GM04503 (cell line): ENCODE measurements at regions not wholly inside any gene's neighbourhood (a gene's known extent, or its start where the extent isn't known, plus 50 kb on each side); places are given as distances from the start of the nearest gene placed in this dataset.
"Not testable (repeated sequence)": the region's sequence is repeated elsewhere in the genome, so short reads cannot be mapped to it uniquely, and the experiment has no call there.

Experiments
- DNase-seq: peaks from one replicate; pipeline ENCODE4 v3.0.0-alpha.2; 2012; ENCODE audit warnings: low read depth

GRCh38 chrX:132302687-132303086 is 83.4 kb upstream of the RAP2C start:
- not testable (repeated sequence) for DNase-seq

- no peak for DNase-seq
Observed at GRCh38 chrX:132294776-132295495, 75.7 kb upstream of the RAP2C start.

GRCh38 chrX:132294192-132294591 is 74.9 kb upstream of the RAP2C start:
- DNase-seq, result no peak

GRCh38 chrX:132292793-132293192 is 73.5 kb upstream of the RAP2C start:
- no peak for DNase-seq

GRCh38 chrX:132277953-132278614 is 58.8 kb upstream of the RAP2C start:
- DNase-seq, result no peak

GRCh38 chrX:132272826-132273225 is 53.6 kb upstream of the RAP2C start:
- DNase-seq, result no peak

- DNase-seq, result no peak
Observed at GRCh38 chrX:132271311-132271778, 52.1 kb upstream of the RAP2C start.

- DNase-seq, result peak; percentile 65
Observed at GRCh38 chrX:132270699-132271098, 51.5 kb upstream of the RAP2C start.

GRCh38 chrX:132270021-132270420 is 50.8 kb upstream of the RAP2C start:
- no peak for DNase-seq
